ENCODE measurements at regions not wholly inside any gene's neighbourhood (a gene's known extent, or its start where the extent isn't known, plus 50 kb on each side); places are given as distances from the start of the nearest gene placed in this dataset.
"Not testable (repeated sequence)": the region's sequence is repeated elsewhere in the genome, so short reads cannot be mapped to it uniquely, and the experiment has no call there.

GRCh38 chr2:221997683-221998082, 301.1 kb downstream of the PAX3 start:
- intact Hi-C loops (cut with DNase I) = no loop called here
- Histone ChIP-seq H3K4me1 (no peaks in the 10 kb centered on the region), H3K27me3 (peaks cover 0 to 18% (median 0%) of the 10 kb centered on the region in 9 donors), H3K9me3 (peaks cover 0 to 3% (median 0%) of the 10 kb centered on the region in 12 donors), H3K4me3 (no peak overlapping the region), H3K36me3 (no peaks in the 10 kb centered on the region), H3K27ac (no peak overlapping the region)
- 31 to 68% (median 61%) methylated on average over 1 of the region's 1 CpG for WGBS, 4 donors
- TF ChIP-seq POLR2A (IDR thresholded peaks at IDR 0.05) = no peak
- TF ChIP-seq, protein P1, sequence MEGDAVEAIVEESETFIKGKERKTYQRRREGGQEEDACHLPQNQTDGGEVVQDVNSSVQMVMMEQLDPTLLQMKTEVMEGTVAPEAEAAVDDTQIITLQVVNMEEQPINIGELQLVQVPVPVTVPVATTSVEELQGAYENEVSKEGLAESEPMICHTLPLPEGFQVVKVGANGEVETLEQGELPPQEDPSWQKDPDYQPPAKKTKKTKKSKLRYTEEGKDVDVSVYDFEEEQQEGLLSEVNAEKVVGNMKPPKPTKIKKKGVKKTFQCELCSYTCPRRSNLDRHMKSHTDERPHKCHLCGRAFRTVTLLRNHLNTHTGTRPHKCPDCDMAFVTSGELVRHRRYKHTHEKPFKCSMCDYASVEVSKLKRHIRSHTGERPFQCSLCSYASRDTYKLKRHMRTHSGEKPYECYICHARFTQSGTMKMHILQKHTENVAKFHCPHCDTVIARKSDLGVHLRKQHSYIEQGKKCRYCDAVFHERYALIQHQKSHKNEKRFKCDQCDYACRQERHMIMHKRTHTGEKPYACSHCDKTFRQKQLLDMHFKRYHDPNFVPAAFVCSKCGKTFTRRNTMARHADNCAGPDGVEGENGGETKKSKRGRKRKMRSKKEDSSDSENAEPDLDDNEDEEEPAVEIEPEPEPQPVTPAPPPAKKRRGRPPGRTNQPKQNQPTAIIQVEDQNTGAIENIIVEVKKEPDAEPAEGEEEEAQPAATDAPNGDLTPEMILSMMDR (IDR thresholded peaks at IDR 0.05) = no peak
- DNase-seq (no peak), ATAC-seq (no peak)

GRCh38 chr2:221997100-221997499, 301.7 kb downstream of the PAX3 start:
- DNase-seq = no peak
- ATAC-seq = no peak
- Histone ChIP-seq H3K27me3 (peaks cover 0 to 18% (median 0%) of the 10 kb centered on the region in 9 donors), H3K27ac (no peak overlapping the region), H3K4me1 (no peaks in the 10 kb centered on the region), H3K4me3 (no peak overlapping the region), H3K9me3 (peaks cover 0 to 3% (median 0%) of the 10 kb centered on the region in 12 donors), H3K36me3 (no peaks in the 10 kb centered on the region)
- intact Hi-C loops (cut with DNase I) = no loop called here
- 43 to 45% (median 44%) methylated on average over 3 of the region's 3 CpGs for WGBS, 4 donors
- TF ChIP-seq, protein P1 (IDR thresholded peaks at IDR 0.05) = no peak

GRCh38 chr2:221994926-221995325, 303.9 kb downstream of the PAX3 start:
- TF ChIP-seq, protein P1 (IDR thresholded peaks at IDR 0.05) = no peak
- no peak for TF ChIP-seq POLR2A (IDR thresholded peaks at IDR 0.05)
- intact Hi-C loops (cut with DNase I) = no loop called here
- no peaks in the 10 kb centered on the region for H3K9me3 ChIP-seq
- DNase-seq (no peak), ATAC-seq (no peak)
- no peaks in the 10 kb centered on the region for H3K36me3 ChIP-seq
- 89 to 91% (median 90%) methylated on average over 7 of the region's 7 CpGs for WGBS, 4 donors
- peaks cover 0 to 17% (median 0%) of the 10 kb centered on the region in 9 donors for H3K27me3 ChIP-seq
- no peaks in the 10 kb centered on the region for H3K4me1 ChIP-seq
- H3K27ac ChIP-seq = no peak overlapping the region
- no peak overlapping the region for H3K4me3 ChIP-seq

DNA sequence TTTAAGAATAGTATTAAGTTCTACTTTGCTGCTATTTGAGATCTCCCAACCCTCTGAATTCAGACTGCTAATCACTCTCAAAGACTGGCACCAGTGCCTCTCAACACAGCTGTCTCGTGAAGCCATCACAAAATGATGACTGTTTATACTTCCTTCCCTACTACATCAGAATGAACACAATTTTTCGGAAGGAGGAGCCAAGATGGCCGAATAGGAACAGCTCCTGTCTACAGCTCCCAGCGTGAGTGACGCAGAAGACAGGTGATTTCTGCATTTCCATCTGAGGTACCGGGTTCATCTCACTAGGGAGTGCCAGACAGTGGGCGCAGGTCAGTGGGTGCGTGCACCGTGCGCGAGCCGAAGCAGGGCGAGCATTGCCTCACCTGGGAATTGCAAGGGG, 314.4 kb downstream of the PAX3 start:
- H3K27ac ChIP-seq; H3K4me1 ChIP-seq; H3K9me3 ChIP-seq; H3K27me3 ChIP-seq; H3K4me3 ChIP-seq; DNase-seq; ATAC-seq; H3K36me3 ChIP-seq; intact Hi-C loops (cut with DNase I): not testable (repeated sequence)
- 77 to 92% (median 90%) methylated on average over 10 to 13 of the region's 13 CpGs for WGBS, 4 donors

DNA sequence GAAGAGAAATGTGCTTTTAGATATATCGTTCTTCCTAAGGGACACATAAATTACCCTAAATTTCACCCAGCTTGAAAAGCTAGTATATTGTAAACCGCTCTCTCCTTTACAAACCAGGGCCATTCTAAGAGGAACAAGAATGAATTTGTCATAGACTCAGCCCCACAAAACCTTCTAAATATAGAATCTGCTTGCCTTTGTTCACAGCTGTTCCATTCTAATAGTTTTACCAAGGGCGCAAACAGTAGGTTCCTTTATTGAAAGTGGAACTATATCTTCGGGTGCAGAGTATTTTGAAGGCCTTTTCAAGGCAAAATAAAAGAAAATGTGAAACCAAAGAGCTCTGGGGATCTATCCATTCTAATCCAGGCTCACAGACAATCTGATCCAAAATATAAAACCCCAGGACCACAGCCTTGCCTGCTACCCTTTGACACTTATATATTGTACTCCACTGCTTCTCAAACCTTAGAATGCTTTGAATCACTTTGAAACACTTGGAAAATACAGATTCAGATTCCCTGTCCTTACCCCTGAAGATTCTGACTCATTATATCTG, 316.8 kb downstream of the PAX3 start:
- DNase-seq (no peak), ATAC-seq (no peak)
- Histone ChIP-seq H3K4me3 (no peak overlapping the region), H3K27ac (no peak overlapping the region), H3K36me3 (no peaks in the 10 kb centered on the region), H3K27me3 (no peaks in the 10 kb centered on the region), H3K9me3 (no peaks in the 10 kb centered on the region), H3K4me1 (no peaks in the 10 kb centered on the region)
- 72 to 89% (median 82%) methylated on average over 4 of the region's 4 CpGs for WGBS, 4 donors
- TF ChIP-seq, protein P1 (IDR thresholded peaks at IDR 0.05) = no peak
- no peak for TF ChIP-seq POLR2A (IDR thresholded peaks at IDR 0.05)
- intact Hi-C loops (cut with DNase I) = no loop called here
